ENCODE measurements at regions not wholly inside any gene's neighbourhood (a gene's known extent, or its start where the extent isn't known, plus 50 kb on each side); places are given as distances from the start of the nearest gene placed in this dataset.

- DNase-seq = no peak
Measured at GRCh38 chr11:28636033-28636432, 527.8 kb downstream of the METTL15 start.

GRCh38 chr11:28632338-28632737 lies 524.1 kb downstream of the METTL15 start:
- DNase-seq = no peak

GRCh38 chr11:28631148-28631547 lies 523.0 kb downstream of the METTL15 start:
- no peak for DNase-seq

GRCh38 chr11:28629235-28629634 lies 521.0 kb downstream of the METTL15 start:
- DNase-seq = no peak

- DNase-seq = no peak
Measured at GRCh38 chr11:28628412-28628811, 520.2 kb downstream of the METTL15 start.

- DNase-seq = no peak
Measured at GRCh38 chr11:28627690-28628255, 519.6 kb downstream of the METTL15 start.

DNA sequence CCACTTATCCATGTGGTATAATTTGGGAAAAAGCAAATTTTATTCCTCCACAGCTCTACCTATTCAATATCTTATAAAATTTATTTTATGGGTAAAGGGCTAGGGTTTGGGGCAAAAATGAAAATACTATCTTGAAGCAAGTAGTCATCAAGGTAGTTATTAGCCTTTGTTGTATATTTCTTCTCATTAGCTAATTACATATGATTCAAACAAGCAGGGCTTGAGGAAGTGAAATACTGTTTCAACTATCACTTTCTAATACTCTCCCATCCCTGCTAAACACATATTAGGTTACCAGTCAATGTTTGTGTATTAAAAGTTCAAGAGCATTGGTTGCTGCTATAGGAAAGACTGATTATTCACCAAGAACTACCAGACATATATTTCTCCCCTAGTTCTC lies 517.3 kb downstream of the METTL15 start:
- no peak for DNase-seq

- no peak for DNase-seq
Measured at GRCh38 chr11:28621753-28622152, 513.6 kb downstream of the METTL15 start.

DNA sequence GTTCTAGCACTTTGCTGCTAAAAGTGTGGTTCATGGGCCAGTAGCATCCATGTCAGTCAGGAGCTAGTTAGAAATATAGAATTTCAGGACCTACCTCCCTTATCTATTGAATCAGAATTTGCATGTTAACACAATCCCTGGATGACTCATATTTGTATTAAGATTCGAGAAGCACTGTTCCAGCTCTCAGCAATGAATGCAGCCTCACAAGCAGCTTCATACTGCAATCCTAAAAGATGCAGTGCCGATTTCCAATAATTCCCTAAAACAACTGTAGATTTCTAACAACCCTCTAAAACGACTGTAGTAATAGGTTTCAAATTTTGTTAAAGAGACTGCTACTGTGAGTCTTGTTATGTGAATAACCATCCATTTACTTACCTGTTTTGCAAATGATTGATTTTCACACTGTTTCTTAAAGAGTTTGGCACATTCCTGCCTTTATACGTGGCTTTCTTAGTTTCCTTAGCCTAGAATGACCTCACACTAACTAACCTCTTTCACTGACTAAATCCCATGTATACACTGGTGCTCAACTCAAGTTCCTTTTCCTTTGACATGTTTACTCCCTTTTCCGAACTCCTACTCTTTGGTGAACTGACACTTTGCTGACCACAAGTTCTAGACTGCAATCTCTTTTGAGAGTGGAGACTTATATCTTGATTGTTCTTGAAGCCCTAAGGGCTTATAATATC lies 511.8 kb downstream of the METTL15 start:
- DNase-seq = no peak

DNA sequence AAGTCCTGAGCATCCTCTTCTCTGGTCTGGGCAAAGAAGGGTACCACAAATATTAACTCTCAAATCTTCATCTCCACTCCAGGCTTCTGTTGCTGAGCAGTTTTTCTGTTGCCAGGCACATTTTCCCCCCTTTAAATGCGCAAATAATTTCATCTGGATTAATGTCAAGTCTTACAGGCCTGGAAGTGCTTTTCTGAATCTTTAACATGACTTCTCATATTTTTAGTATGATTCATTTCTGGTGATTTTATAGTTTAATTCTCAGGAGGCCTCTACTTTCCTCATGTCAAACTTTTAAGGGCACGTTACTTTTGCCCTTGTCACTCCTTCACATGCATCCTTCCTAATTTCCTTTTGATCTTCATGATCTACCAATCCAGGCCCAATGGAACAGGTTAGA lies 510.2 kb downstream of the METTL15 start:
- no peak for DNase-seq

DNA sequence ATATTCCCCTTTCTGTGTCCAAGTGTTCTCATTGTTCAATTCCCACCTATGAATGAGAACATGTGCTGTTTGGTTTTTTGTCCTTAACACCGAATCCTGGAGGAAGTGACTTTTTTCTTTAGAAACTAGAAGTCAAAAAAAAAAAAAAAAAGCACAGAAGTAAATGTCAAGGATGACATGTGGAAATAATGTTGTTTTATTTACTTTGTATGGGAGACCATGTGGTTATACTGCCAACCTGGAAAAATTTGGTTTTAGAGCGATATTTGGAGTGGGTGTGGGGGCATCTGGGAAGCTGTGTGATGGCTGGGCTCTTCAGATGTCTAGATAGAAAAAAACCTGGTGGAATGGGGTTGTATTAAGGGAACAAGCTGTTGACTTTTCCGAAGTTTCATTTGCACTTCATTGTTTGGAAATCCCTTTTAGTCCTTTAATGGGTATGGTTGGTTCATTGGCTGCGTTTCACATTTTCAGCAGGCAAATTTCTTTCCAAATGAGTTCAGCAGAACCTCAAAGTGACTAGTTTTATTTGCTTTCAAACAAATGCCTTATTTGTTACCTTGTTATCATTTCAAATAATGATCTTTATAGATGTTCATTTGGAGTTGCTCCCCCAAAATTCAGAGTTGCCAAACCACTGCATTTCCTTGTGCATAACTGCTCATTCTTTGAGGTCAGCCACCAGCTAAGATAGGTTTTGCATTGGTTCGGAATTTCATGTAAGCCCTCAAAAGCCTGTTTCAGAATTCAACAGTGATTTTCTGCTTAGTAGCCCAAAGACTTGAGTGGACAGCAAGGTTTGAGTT lies 508.2 kb downstream of the METTL15 start:
- no peak for DNase-seq

DNA sequence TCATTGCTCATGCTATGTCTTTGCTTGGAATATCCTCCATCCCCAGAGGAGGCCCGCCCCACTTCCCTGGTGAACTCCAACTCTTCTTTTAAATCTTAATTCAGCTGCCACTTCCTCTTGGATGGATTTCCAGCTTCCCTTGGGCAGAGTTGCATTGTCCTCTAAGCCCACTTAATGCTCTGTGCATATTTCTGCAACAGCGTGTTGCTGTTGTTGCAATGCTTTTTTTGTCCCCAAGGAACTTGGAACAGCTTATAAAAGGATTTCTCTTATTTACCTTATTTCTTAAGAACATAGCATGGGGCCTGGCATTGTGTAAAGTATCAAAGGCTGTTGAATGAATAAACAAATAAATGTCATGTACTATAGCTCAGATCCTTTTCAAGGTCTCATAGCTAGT lies 507.4 kb downstream of the METTL15 start:
- no peak for DNase-seq

DNA sequence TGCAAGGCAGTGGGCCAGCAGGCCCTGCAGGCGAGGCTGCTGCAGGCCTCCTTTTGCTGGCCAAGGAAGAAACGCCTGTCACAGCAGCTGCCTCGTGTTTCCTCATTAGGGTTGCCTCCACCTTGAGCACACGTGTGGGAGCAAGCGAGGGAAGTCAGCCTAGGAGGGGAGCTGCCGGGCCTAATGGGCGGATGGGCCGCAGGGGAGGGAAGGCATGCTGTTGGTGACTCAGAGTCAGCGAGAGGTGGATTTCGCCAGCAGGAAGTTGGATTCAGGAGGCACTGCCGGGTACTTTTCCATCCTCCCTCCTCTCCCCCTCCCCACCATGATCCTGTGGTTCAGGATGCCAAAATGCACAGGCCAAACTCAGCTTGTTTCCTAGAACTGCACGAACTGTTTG lies 498.7 kb downstream of the METTL15 start:
- DNase-seq = no peak

GRCh38 chr11:28599656-28600055 lies 491.5 kb downstream of the METTL15 start:
- no peak for DNase-seq

DNA sequence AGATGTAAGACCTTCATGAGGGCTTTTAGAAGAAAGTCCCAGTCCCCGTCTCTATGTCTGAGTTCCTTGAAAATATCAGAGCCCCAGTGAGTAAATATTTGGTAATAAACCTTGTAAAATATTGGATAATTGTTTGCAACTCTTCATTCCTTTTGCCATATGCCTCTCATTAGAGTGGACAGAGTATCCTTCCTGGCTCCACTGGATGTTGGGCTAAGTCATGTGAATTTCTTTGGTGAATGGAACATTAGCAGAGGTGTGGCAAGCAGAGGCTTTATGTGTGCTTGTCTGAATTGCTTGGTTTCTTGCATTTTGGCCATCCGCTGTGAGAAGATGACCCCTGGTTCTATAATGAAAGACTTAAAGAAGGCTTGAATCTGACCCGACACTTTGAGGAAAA lies 490.3 kb downstream of the METTL15 start:
- no peak for DNase-seq

DNA sequence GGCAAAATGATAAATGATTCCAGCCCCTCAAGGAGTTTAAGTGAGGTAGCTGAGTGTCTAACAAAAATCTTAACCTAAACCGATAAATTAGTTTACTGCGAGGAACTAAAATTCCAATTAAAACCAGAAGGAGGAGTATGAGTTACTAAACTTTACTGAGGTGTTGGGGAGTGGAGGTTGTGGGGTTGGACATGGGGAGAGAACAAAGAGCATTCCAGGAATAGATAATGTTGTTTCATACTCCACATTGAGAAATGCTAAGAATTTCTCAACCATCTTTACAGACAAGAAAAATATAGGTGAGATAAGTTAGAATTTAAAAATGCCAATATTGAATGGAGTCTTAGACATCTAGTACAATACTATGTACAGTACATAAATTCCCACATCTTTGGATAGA lies 488.6 kb downstream of the METTL15 start:
- no peak for DNase-seq

DNA sequence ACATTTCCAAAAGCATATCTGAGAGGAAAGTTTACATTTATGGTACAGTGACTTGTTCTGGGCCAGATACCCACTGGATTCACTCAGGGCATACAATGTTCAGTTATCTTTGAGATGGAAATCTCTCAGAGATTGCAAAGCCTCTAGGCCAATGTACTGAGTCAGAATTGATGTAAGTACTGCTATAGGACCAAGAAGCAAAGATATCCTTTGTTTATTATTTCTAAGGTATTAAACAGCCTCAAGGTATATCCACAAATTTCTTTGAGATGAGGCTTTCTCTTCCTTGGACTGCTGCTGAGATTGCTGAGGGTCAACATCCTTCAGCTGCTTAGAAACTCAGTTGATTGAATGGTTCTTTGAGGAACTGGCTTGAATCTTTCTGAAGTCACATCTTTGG lies 484.0 kb downstream of the METTL15 start:
- DNase-seq = no peak

DNA sequence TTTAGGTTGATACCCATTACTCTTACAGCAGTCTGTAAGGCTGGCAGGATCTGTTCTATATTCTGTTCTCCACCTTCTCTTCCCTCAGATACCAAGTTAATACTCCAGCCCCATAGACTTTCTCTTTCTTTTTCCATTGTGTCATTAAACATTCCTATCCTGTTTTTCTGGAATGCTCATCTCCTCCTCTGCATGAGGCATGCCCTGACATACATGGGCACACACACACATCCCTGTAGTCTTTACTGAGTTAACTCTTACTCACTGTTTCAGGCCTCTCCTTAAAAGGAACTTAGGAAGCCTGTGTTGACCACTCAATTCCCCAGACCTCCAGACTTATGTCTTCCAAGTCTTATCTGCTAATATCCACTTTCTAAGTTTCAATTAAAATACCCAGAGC lies 476.8 kb downstream of the METTL15 start:
- DNase-seq = no peak

GRCh38 chr11:28582506-28582905 lies 474.3 kb downstream of the METTL15 start:
- no peak for DNase-seq

DNA sequence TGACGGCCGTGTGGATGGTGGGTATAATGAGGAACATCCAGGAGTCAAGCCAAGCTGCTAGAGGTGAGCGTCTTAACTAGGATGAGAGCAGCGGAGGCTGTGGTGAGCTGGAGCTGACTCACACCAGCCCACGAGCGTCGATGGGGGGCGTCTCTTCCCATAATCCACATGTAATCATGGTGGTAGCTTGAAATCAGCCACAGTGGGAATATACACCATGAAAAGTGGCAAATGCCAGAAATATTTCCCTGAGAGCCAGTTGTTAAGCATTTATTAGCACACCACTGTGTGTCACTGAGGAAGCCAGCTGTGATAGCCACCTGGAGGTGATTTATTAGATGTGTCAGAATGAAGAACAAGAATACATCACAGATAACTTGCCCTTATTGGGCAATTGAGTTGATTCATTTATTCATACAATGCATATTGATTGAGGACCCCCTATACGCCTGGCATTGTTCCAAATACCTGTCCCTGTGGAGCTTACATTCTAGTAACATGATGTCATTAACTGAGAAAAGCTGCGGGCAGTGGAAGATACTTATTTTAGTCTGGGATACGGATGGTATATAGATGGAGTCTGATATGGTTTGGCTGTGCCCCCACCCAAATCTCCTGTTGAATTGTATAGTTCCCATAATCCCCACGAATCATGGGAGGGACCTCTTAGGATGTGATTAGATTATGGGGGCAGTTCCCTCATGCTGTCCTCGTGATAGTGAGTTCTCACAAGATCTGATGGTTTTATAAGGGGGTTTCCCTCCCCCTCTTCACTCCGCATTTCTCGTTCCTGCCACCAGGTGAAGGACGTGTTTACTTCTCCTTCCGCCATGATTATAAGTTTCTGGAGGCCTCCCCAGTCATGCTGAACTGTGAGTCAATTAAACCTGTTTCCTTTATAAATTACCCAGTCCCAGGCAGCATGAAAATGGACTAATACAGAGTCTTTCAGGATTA lies 473.4 kb downstream of the METTL15 start:
- no peak for DNase-seq

DNA sequence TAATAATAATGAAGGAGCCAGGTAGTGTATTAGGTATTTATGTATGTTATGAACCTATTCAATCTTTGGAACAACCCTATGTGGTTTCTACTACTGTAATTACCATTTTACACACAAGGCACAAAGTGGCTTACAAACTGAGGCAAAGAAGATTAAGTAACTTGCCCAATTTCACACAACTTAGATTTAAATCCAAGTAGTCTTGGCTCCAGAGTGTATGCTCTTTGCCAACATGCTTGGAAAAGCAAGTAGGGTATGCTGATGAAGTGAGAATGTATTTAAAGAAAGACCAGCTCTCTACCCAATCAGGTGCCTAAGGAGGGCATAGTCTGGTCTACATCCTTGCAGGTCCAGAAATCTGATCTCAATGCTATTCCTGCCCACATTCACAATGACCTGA lies 463.2 kb downstream of the METTL15 start:
- DNase-seq = no peak

DNA sequence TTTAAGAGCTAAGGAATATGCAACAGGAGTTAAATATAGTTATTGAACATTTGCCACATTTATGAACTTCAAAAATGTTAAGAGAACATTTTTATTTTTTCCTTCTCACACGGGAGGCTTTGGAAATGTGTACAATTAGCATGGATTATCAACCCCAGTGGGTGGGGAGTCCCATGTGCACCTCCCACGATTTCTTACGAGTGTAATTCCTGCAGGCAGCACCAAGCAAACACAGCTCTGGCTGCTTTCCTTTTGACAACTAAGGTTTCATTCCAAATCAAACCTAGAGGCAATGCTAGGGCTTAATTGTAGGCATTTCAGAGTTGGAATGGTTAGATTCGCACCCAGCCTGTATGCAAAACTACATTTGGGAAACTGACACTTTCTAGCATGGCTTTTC lies 460.9 kb downstream of the METTL15 start:
- DNase-seq = no peak
